Kidney (tissue), 13 donors: ENCODE measurements at regions not wholly inside any gene's neighbourhood (a gene's known extent, or its start where the extent isn't known, plus 50 kb on each side); places are given as distances from the start of the nearest gene placed in this dataset.

Experiments used
- DNase-seq, 5 donors: peaks; one replicate each; pipeline ENCODE4 v3.0.0-alpha.2; 2013 to 2020
- FAIRE-seq: peaks from 2 replicates; lab custom pipeline; 2012; peaks lifted over from hg19 to GRCh38; lab: Jason Lieb, UNC
- H3K27ac ChIP-seq, 2 donors: one replicate each; pipeline ENCODE4 v1.7.0; 2013; ENCODE audit warnings: low read depth in 2 of 2, low read length in 2 of 2, inconsistent platforms in 1 of 2
- H3K27me3 ChIP-seq: one replicate; pipeline ENCODE4 v1.7.1; 2013; ENCODE audit warnings: low read length, inconsistent platforms; ENCODE audit not compliant: control insufficient read depth, insufficient read depth
- H3K36me3 ChIP-seq, 3 donors: one replicate each; pipeline versions ENCODE4 v1.7.0 to v1.7.1; 2013; ENCODE audit warnings: low read length in 3 of 3, control low read depth in 1 of 3, inconsistent platforms in 1 of 3; ENCODE audit not compliant: insufficient read depth in 3 of 3, control insufficient read depth in 2 of 3
- H3K4me1 ChIP-seq, 3 donors: one replicate each; pipeline versions ENCODE4 v1.7.0 to v1.7.1; 2013; ENCODE audit warnings: low read length in 3 of 3, inconsistent platforms in 1 of 3, low read depth in 1 of 3; ENCODE audit not compliant: control insufficient read depth in 2 of 3, insufficient read depth in 2 of 3
- H3K4me3 ChIP-seq, 3 donors: one replicate each; pipeline versions ENCODE4 v1.7.0 to v1.8.1; 2013; ENCODE audit warnings: low read length in 3 of 3, control low read depth in 1 of 3, inconsistent platforms in 1 of 3
- H3K9ac ChIP-seq, 3 donors: one replicate each; pipeline versions ENCODE4 v1.7.0 to v1.7.1; 2013; ENCODE audit warnings: low read length in 3 of 3, control low read depth in 1 of 3, inconsistent platforms in 1 of 3
- H3K9me3 ChIP-seq, 3 donors: one replicate each; pipeline versions ENCODE4 v1.7.0 to v1.7.1; 2013; ENCODE audit warnings: low read length in 3 of 3, control low read depth in 1 of 3, inconsistent platforms in 1 of 3; ENCODE audit not compliant: control insufficient read depth in 2 of 3, insufficient read depth in 1 of 3
- intact Hi-C: fragments of 100-400 bp; cut with DNase I; formaldehyde crosslinking; loops from one replicate; pipeline ENCODE4 v1.11.1; 2022
- TF ChIP-seq, protein P1 (sequence below): IDR thresholded peaks from 3 replicates; pipeline ENCODE4 v1.5.1; 2012; ENCODE audit warnings: mild to moderate bottlenecking, moderate library complexity, borderline replicate concordance; ENCODE audit not compliant: insufficient read depth; ENCODE audit errors: extremely low read depth
- donor health status: control.
- donor health status: control.
- donor health status: control.
- donor health status: control.
- donor health status: control.
- donor health status: DM: yes; HTN: yes; CAD: no.
- donor health status: Normal renal cell carcinoma (clear cell type).

DNA sequence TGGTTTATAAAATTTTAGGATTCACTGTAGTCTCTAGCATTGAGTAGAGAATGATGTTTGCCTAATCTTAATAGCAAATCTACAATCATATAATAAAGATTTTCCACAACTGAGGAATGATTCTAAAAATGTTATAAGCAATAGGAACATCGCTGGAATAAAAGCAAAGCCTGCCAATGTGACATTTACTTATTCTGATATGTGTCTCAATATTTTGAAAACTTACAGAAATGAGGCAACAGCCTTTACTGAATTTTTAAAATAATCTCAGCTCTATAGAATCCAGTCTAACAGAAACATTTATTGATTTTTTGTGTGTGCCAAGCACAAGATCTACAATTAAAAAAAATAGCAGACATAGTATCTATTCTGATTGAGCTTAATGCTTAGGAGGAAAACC, 303.7 kb upstream of the CCDC179 start:
- Histone ChIP-seq H3K27me3 (no peaks in the 10 kb centered on the region), H3K9ac (no peak overlapping the region), H3K4me3 (no peak overlapping the region), H3K4me1 (no peaks in the 10 kb centered on the region), H3K27ac (no peak overlapping the region), H3K9me3 (no peaks in the 10 kb centered on the region), H3K36me3 (no peaks in the 10 kb centered on the region)
- TF ChIP-seq, protein P1, sequence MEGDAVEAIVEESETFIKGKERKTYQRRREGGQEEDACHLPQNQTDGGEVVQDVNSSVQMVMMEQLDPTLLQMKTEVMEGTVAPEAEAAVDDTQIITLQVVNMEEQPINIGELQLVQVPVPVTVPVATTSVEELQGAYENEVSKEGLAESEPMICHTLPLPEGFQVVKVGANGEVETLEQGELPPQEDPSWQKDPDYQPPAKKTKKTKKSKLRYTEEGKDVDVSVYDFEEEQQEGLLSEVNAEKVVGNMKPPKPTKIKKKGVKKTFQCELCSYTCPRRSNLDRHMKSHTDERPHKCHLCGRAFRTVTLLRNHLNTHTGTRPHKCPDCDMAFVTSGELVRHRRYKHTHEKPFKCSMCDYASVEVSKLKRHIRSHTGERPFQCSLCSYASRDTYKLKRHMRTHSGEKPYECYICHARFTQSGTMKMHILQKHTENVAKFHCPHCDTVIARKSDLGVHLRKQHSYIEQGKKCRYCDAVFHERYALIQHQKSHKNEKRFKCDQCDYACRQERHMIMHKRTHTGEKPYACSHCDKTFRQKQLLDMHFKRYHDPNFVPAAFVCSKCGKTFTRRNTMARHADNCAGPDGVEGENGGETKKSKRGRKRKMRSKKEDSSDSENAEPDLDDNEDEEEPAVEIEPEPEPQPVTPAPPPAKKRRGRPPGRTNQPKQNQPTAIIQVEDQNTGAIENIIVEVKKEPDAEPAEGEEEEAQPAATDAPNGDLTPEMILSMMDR: no peak
- FAIRE-seq (no peak), DNase-seq (no peak)
- intact Hi-C loops: no loop called here

DNA sequence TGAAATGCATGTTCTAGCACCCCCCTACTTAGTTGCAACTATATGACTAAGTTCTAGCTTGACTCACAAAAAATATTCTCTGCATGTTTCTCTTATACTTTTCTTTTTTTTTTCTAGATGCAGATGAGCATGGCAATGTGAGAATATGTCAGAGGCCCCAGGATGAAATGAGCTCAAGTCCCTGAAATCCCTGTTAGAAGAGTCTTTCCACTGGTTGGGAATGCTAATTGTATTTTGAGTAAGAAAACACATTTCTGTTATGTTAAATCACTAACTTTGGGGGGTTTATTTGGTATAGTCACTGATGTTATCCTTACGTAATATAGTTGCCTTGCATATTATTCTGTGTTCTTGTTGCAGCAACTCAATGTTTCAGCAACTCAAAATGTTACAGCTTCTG, 306.1 kb upstream of the CCDC179 start:
- H3K9ac ChIP-seq: no peak overlapping the region
- no peak overlapping the region for H3K4me3 ChIP-seq
- FAIRE-seq (no peak), DNase-seq (no peak)
- H3K27me3 ChIP-seq: no peaks in the 10 kb centered on the region
- TF ChIP-seq, protein P1: no peak
- intact Hi-C loops: no loop called here
- no peaks in the 10 kb centered on the region for H3K9me3 ChIP-seq
- no peak overlapping the region for H3K27ac ChIP-seq
- no peaks in the 10 kb centered on the region for H3K36me3 ChIP-seq
- no peaks in the 10 kb centered on the region for H3K4me1 ChIP-seq

DNA sequence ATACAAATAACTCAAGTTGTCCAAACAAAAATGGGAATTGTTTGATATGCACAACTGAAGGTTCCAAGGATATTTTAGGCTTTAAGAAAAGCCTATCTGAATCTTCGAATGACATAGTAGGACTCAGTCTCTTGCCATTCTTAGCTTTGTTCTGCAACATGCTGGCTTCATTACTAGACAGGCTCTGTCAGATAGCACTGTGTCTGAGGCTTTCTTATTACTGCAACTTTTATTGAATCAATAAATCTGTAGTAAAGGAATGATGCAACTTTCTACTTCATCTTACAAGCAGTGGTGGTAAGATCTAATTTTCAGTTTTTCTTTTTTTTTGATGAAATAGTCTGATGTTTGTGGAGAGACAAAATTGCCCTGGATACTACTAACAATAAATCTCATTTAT, 319.3 kb upstream of the CCDC179 start:
- H3K9me3 ChIP-seq: no peaks in the 10 kb centered on the region
- FAIRE-seq (no peak), DNase-seq (no peak)
- H3K9ac ChIP-seq: no peak overlapping the region
- no peak overlapping the region for H3K27ac ChIP-seq
- H3K4me1 ChIP-seq: no peaks in the 10 kb centered on the region
- no peaks in the 10 kb centered on the region for H3K36me3 ChIP-seq
- intact Hi-C loops: no loop called here
- H3K27me3 ChIP-seq: no peaks in the 10 kb centered on the region
- no peak overlapping the region for H3K4me3 ChIP-seq
- TF ChIP-seq, protein P1: no peak

DNA sequence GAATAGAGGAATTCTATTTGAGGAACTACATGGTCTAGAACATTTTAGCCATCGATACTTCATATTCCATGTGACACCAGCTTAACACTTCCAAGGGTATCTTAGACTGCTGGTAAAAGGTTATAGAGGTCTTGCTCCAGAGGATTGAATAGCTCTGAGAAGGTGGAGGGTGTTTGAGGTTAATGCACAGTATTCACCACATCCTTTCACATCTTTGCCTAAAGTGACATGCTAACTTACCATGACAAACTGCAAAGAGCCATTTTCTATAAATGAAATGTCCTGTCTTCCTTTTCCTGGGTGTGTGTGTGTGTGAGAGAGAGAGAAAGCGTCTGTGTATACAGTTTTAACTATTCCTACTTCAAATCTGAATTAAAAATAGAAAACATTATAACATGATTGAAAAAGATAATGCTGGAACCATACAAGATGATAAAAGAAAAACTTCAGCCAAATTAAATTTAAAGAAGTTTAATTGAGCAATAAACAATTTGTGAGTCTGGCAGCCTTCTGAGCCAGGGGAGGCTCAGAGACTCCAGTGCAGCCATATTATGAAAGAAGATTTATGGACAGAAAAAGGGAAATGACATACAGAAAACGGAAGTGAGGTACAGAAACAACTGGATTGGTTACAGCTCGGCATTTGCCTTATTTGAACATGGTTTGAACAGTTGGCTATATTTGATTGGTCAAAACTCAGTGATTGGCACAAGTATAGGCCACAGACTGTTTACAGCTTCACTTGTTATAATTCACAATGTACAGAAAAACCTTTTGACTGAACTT, 320.9 kb upstream of the CCDC179 start:
- intact Hi-C loops: no loop called here
- H3K9me3 ChIP-seq: no peaks in the 10 kb centered on the region
- no peak for DNase-seq
- H3K4me3 ChIP-seq: no peak overlapping the region
- TF ChIP-seq, protein P1: no peak
- H3K9ac ChIP-seq: no peak overlapping the region
- no peaks in the 10 kb centered on the region for H3K36me3 ChIP-seq
- H3K27ac ChIP-seq: no peak overlapping the region
- no peak for FAIRE-seq
- H3K4me1 ChIP-seq: no peaks in the 10 kb centered on the region
- H3K27me3 ChIP-seq: no peaks in the 10 kb centered on the region
